Esophagus (tissue), 2 donors: ENCODE measurements at regions not wholly inside any gene's neighbourhood (a gene's known extent, or its start where the extent isn't known, plus 50 kb on each side); places are given as distances from the start of the nearest gene placed in this dataset.

Experiments used
- H3K27ac ChIP-seq, 2 donors: one replicate each; pipeline ENCODE4 v1.5.1; 2013; ENCODE audit warnings: low read depth in 2 of 2, mild to moderate bottlenecking in 2 of 2, inconsistent platforms in 1 of 2, low read length in 1 of 2, moderate library complexity in 1 of 2
- H3K27me3 ChIP-seq, 2 donors: one replicate each; pipeline ENCODE4 v1.6.1; 2013; ENCODE audit warnings: low read length in 2 of 2, control low read depth in 1 of 2, mild to moderate bottlenecking in 1 of 2; ENCODE audit not compliant: insufficient read depth in 2 of 2, control insufficient read depth in 1 of 2
- H3K36me3 ChIP-seq, 2 donors: one replicate each; pipeline ENCODE4 v1.6.1; 2013; ENCODE audit warnings: low read length in 1 of 2; ENCODE audit not compliant: control insufficient read depth in 2 of 2, insufficient read depth in 2 of 2
- H3K4me1 ChIP-seq, 2 donors: one replicate each; pipeline ENCODE4 v1.6.1; 2013; ENCODE audit warnings: low read length in 1 of 2; ENCODE audit not compliant: control insufficient read depth in 2 of 2, insufficient read depth in 2 of 2
- H3K4me3 ChIP-seq, 2 donors: one replicate each; pipeline ENCODE4 v1.5.1; 2013; ENCODE audit warnings: low read length in 2 of 2, mild to moderate bottlenecking in 2 of 2, low read depth in 1 of 2, moderate library complexity in 1 of 2
- H3K9me3 ChIP-seq, 2 donors: one replicate each; pipeline ENCODE4 v1.6.1; 2013; ENCODE audit warnings: mild to moderate bottlenecking in 2 of 2, low read depth in 1 of 2, low read length in 1 of 2, moderate library complexity in 1 of 2; ENCODE audit not compliant: control insufficient read depth in 2 of 2, insufficient read depth in 1 of 2
- WGBS, 2 donors: extraction: QIAGEN DNeasy Blood & Tissue Kit; methylation state at CpG; one replicate each; pipeline ENCODE4 v1.1.7; 2013; 5-methylcytosine and 5-hydroxymethylcytosine counted together
- donor health status: healthy with polysubstance abuse.
- donor health status: Bipolar disorder and iron deficiency.

DNA sequence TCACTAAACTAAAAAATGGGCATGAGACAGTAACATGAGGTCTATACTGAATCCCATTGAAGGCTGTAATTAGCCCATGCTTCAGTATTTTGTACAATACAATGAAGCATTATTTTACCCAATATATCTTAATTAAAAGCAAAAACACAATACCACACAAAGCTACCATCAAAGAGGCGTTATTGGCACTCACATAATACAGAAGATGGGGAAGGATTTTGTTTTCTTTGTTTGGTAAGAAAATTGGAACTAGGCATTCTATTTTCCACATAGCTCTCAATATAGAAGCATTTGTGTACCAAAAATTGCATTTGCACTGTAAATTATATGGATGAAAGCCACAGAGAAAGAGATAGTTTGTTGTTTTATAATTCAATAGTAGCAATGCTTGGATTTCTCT, 761.0 kb downstream of the EFNA5 start:
- Histone ChIP-seq H3K4me3 (no peak overlapping the region), H3K36me3 (no peaks in the 10 kb centered on the region), H3K27ac (no peak overlapping the region), H3K27me3 (no peaks in the 10 kb centered on the region), H3K9me3 (no peaks in the 10 kb centered on the region), H3K4me1 (no peaks in the 10 kb centered on the region)
- WGBS, 2 donors = 86 to 88% methylated on average over 1 of the region's 1 CpG

DNA sequence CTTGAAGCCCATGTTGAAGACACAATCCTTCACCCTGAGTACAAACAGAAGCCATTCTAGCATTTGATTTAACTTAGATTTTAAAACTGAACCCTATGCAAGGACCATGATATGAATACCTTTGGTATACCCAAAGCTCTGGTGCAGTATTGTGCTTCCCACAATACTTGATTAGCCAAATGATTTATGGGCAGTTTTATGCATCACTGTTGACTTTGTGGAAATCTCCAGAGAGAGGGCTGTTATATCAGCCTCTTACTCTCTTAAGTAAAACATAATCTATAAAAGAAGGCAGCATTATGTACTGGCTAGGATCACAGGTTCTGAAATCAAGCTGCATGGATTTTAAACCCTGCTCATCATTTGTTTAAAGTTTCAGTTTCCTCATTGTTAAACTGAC, 762.8 kb downstream of the EFNA5 start:
- Histone ChIP-seq H3K9me3 (no peaks in the 10 kb centered on the region), H3K27me3 (no peaks in the 10 kb centered on the region), H3K27ac (no peak overlapping the region), H3K4me3 (no peak overlapping the region), H3K36me3 (no peaks in the 10 kb centered on the region), H3K4me1 (no peaks in the 10 kb centered on the region)

DNA sequence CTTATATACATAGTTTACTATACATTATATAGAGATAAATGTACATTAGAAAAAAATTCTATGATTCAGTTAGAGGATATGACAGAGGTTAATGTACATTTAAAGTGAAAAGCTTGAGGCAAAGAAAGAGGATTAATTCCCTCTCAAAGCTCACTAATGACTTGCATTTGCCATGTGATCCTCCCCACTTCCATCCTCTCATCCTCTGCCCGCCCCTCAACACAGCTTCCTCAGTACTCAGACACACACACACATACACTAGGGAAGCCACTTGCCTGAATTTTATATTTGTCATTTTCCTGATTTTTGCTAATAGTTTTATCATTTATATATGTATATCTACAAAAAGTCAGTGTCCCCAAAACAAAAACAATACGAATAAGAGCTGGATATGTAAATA, 764.5 kb downstream of the EFNA5 start:
- 80 to 83% methylated on average over 2 of the region's 2 CpGs for WGBS, 2 donors
- H3K27me3 ChIP-seq = no peaks in the 10 kb centered on the region
- no peak overlapping the region for H3K27ac ChIP-seq
- H3K9me3 ChIP-seq = no peaks in the 10 kb centered on the region
- no peaks in the 10 kb centered on the region for H3K36me3 ChIP-seq
- no peak overlapping the region for H3K4me3 ChIP-seq
- H3K4me1 ChIP-seq = no peaks in the 10 kb centered on the region

DNA sequence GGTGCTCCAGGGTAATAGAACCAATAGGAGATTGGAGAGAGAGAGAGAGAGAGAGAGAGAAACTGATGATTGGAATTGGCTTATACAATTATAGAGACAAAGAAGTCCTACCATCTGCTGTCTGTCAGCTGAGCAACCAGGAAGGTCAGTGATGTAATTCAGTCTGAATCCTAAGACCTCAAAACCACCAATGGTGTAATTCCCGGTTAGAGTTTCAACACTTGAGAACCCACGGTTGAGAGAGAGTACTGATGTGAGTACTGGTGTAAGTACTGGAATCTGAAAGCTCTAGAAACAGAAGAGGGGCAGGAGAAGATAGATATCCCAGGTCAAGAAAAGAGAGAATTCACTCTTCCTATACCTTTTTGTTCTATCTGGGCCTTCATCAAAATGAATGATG, 775.8 kb downstream of the EFNA5 start:
- Histone ChIP-seq H3K27me3 (no peaks in the 10 kb centered on the region), H3K27ac (no peak overlapping the region), H3K4me3 (no peak overlapping the region), H3K9me3 (no peaks in the 10 kb centered on the region), H3K4me1 (no peaks in the 10 kb centered on the region), H3K36me3 (no peaks in the 10 kb centered on the region)
- WGBS, 2 donors = 43 to 44% methylated on average over 2 of the region's 2 CpGs

DNA sequence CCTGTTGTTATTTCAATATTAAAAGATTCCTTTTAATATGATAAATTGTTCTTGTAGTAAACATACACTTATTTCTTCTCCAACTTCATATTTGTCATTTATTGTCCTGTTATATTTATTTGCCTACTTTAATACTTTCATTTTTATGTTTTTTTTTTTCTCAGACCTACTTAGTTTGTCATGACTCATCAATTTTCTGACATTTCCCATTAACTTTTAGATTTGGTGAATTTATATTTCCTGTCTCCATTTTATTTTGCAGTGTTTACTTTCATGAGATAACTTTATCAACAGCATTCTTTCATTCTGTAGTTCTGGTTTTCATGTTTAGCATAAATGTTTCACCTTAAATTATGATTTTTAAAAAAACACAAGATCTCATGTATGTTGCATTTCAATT, 788.7 kb downstream of the EFNA5 start:
- Histone ChIP-seq H3K4me3 (no peak overlapping the region), H3K27ac (no peak overlapping the region), H3K9me3 (no peaks in the 10 kb centered on the region), H3K36me3 (no peaks in the 10 kb centered on the region), H3K27me3 (no peaks in the 10 kb centered on the region), H3K4me1 (no peaks in the 10 kb centered on the region)

DNA sequence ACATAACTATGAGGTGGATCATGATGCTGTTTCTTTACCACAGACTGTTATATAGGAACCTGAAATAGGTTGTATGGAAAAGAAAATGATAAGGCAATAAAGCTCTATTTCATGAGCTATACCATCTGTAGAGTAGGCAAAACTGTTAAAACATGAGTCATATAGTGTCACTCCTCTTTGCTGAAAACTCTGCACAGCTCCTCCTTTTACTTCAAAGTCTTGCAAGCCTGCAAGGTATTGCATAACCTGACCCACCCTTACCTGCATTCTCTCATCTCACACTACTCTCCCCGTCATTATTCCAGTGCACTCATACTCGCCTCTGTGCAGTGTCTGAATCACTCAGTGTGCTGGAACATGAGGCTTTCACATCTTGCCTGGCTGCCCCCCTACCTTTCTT, 790.1 kb downstream of the EFNA5 start:
- Histone ChIP-seq H3K36me3 (no peaks in the 10 kb centered on the region), H3K4me1 (no peaks in the 10 kb centered on the region), H3K9me3 (peaks cover 0 to 5% of the 10 kb centered on the region in 2 donors), H3K27ac (no peak overlapping the region), H3K27me3 (no peaks in the 10 kb centered on the region), H3K4me3 (no peak overlapping the region)
- 41 to 53% methylated on average over 2 of the region's 2 CpGs for WGBS, 2 donors

DNA sequence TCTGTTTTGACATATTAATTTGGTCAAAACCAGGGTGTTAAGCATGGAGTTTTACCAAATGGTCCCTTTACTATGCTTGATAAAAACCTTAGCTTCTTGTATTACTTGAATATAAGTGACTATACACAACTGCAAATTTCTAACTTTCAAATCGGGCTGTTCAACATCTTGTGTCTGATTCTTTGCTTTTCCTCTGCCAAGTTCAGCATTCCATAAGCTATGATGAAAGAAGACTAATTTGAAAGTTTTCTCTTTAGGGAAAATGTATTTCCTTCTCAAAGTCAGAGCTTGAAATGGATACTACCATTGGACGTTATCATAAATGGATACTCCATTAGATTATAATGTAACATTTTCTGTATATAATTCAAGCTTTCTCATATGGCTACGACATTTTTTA, 792.9 kb downstream of the EFNA5 start:
- H3K9me3 ChIP-seq = peaks cover 4 to 8% of the 10 kb centered on the region in 2 donors
- no peak overlapping the region for H3K27ac ChIP-seq
- H3K27me3 ChIP-seq = no peaks in the 10 kb centered on the region
- H3K4me3 ChIP-seq = no peak overlapping the region
- no peaks in the 10 kb centered on the region for H3K4me1 ChIP-seq
- no peaks in the 10 kb centered on the region for H3K36me3 ChIP-seq
- 80 to 82% methylated on average over 3 of the region's 3 CpGs for WGBS, 2 donors

DNA sequence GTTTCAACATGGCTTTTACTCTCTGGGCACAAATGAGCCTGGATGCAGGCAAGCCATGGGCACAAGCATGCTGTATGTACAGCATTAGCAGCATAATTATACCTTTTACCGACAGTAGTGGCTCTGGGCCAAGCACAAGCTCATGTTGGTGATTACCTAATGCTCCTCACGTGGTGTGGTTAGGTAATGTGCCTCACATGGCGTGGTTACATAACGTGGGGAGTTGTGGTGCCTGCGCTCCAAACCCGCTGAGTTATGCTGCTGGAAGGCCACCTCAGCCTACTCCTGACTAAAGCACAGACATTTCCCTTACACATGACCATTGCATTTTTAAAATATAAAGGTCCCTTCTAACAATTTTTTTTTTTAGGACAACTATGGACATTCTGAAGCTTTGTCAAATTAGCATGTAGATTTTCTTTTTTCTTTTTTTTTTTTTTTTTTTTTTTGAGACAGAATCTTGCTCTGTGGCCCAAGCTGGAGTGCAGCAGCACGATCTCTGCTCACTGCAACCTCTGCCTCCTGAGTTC, 794.0 kb downstream of the EFNA5 start:
- WGBS, 2 donors = 87 to 91% methylated on average over 7 of the region's 7 CpGs
- H3K27ac ChIP-seq = no peak overlapping the region
- peaks cover 4 to 8% of the 10 kb centered on the region in 2 donors for H3K9me3 ChIP-seq

DNA sequence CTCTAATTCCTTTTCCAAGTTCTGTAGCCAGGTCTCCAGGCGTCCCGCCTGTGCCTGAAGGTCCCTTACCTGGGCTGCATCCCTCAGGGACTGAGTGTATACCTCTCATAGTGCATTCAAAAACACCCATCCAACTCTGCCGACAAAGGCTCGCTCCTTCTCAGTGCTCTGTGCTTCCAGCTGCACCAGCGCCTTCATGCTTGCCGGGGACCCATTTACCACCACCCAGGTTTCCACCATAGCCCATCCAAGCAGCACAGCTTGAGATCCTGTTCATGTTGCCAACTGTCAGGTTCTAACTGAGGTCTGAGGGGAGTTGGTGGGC, 794.5 kb downstream of the EFNA5 start:
- 98% methylated on average over 6 of the region's 6 CpGs for WGBS, 2 donors
- peaks cover 4 to 8% of the 10 kb centered on the region in 2 donors for H3K9me3 ChIP-seq
- no peaks in the 10 kb centered on the region for H3K27me3 ChIP-seq
- no peak overlapping the region for H3K4me3 ChIP-seq
- H3K36me3 ChIP-seq = no peaks in the 10 kb centered on the region
- H3K4me1 ChIP-seq = no peaks in the 10 kb centered on the region
- no peak overlapping the region for H3K27ac ChIP-seq

More for the DNA sequence above, 794.0 kb downstream of the EFNA5 start:
- Histone ChIP-seq H3K4me3 (no peak overlapping the region), H3K27me3 (no peaks in the 10 kb centered on the region), H3K4me1 (no peaks in the 10 kb centered on the region), H3K36me3 (no peaks in the 10 kb centered on the region)

DNA sequence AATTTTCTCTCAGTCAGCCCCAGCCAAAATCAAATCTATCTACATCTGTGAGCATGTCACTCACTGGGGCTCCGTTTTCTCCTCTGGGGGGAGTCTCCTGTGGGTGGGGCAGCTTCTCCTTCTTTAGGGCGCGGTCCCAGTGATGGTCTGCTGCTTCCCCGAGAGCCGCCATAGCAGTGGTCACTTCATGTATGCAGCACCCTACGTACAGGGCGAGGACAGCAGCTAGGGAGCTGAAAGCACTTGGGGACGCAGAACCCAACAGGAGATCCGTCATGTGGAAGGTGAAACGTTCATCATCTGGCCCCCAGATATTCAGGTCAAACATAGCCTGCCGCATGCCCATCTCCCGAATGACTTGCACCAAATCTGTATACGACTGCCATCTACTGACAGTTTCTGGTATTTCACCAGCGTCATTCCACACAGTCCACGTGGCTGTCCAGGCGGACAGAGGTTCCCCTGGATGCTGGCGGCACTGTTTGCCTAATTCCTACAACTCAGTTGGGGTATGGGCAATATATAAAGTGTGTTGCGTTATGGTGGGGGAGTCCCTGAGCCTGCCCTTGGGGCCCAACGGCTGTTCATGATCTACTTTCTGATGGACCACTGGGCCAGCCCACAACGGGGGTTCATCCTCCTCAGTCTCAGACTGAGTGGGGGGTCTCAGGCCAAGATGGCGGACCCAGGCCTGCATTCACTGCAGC, 795.0 kb downstream of the EFNA5 start:
- H3K36me3 ChIP-seq = no peaks in the 10 kb centered on the region
- H3K9me3 ChIP-seq = peaks cover 4 to 8% of the 10 kb centered on the region in 2 donors
- no peak overlapping the region for H3K27ac ChIP-seq
- H3K4me3 ChIP-seq = no peak overlapping the region
- 84 to 92% methylated on average over 21 of the region's 21 CpGs for WGBS, 2 donors
- no peaks in the 10 kb centered on the region for H3K27me3 ChIP-seq
- H3K4me1 ChIP-seq = no peaks in the 10 kb centered on the region
